GF-D8 (cell line): ENCODE measurements at regions not wholly inside any gene's neighbourhood (a gene's known extent, or its start where the extent isn't known, plus 50 kb on each side); places are given as distances from the start of the nearest gene placed in this dataset.

Experiments
- DNase-seq: peaks from one replicate; lab custom pipeline; 2025; lab: John Stamatoyannopoulos, UW

- no peak for DNase-seq
These were observed 106.3 kb downstream of the MTNR1B start for GRCh38 chr11:93075782-93076181.

DNA sequence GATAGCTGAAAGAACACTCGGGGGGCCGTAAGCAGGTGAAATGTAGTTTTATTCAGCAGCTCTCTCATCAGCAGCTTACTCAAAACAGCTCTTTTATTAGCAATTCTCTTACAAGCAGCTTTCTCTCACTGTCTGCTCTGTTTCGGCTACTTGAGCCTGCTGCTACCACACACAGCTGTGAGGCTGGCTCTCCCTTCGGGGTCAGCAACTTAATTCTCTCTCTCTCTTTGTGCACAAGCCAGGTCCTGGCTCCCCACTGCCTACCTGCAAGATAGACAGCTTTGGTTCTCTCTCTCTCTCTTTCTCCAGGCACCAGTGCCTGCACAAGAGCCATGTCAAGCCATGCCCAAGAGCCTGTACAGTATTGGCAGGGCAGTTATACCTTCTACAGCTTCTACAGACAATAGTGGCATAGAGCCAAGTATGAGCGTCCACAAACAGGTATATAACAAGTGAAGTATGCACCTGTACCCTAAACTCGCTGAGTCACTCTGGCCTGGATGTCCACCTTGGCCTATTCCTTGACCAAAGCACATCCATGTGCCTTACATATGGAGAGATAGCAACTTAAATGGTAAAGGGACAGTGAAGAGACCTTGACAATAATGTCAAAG, 110.8 kb downstream of the MTNR1B start:
- no peak for DNase-seq

GRCh38 chr11:93081694-93082093, 112.2 kb downstream of the MTNR1B start:
- no peak for DNase-seq

- DNase-seq, result no peak
These were observed 113.4 kb downstream of the MTNR1B start for GRCh38 chr11:93082900-93083299.

DNA sequence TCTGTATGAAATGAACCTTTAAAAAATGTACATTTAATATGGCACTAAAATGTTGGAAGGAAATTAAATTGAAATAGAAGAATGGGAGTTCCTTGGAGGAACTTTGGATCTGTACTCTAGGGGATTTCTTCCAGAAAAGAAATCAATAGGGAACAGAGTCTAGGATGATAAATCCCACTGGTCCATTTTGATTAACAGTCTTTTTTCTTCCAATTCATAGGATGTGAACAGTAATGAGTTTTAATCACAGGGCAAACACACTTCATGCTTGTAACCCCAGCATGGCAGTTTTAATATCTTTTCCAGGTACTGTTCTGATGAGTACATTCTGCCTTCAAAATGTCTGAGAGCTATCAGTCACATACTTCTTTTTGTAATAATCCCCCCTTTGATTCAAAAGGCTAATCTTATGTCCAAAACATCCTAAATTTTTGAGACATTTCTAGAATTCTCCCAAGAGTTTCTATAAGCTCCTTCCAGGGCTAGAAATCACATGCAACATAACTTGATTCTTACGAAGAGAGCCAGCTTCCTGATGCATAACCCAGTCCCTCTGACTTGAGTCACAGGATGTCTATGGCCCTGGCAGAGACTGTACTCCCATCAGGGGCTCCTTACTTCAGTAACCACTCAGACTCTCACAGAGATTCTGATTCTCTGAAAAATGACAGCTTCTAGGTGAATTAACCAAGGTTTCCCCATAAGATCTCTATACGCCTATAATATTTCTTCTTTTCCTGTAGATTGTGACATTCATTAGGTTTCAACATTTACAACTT, 112.9 kb downstream of the SLC36A4 start:
- DNase-seq, result peak; percentile 4

GRCh38 chr11:93089474-93090102, 108.2 kb downstream of the SLC36A4 start:
- DNase-seq, result no peak
